ENCODE measurements at regions not wholly inside any gene's neighbourhood (a gene's known extent, or its start where the extent isn't known, plus 50 kb on each side); places are given as distances from the start of the nearest gene placed in this dataset.

DNA sequence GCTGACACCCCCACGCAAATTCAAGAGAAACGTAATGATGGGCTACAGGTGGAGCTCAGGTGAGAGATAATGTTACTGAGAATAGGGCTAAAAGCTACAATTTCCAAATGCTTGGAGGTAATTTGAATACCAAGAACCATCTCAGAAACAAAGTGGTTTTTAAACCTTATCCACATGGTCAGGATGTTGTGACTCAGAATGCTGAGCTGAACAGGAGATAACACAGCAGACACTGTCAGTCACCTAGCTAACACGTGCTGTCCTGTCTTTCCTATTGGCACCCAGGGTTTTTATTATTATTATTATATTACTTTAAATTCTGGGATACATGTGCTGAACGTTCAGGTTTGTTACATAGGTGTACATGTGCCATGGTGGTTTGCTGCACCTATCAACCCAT, 233.0 kb upstream of the MAF start:
- TF ChIP-seq, protein P1, sequence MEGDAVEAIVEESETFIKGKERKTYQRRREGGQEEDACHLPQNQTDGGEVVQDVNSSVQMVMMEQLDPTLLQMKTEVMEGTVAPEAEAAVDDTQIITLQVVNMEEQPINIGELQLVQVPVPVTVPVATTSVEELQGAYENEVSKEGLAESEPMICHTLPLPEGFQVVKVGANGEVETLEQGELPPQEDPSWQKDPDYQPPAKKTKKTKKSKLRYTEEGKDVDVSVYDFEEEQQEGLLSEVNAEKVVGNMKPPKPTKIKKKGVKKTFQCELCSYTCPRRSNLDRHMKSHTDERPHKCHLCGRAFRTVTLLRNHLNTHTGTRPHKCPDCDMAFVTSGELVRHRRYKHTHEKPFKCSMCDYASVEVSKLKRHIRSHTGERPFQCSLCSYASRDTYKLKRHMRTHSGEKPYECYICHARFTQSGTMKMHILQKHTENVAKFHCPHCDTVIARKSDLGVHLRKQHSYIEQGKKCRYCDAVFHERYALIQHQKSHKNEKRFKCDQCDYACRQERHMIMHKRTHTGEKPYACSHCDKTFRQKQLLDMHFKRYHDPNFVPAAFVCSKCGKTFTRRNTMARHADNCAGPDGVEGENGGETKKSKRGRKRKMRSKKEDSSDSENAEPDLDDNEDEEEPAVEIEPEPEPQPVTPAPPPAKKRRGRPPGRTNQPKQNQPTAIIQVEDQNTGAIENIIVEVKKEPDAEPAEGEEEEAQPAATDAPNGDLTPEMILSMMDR (IDR thresholded peaks at IDR 0.05) = no peak

DNA sequence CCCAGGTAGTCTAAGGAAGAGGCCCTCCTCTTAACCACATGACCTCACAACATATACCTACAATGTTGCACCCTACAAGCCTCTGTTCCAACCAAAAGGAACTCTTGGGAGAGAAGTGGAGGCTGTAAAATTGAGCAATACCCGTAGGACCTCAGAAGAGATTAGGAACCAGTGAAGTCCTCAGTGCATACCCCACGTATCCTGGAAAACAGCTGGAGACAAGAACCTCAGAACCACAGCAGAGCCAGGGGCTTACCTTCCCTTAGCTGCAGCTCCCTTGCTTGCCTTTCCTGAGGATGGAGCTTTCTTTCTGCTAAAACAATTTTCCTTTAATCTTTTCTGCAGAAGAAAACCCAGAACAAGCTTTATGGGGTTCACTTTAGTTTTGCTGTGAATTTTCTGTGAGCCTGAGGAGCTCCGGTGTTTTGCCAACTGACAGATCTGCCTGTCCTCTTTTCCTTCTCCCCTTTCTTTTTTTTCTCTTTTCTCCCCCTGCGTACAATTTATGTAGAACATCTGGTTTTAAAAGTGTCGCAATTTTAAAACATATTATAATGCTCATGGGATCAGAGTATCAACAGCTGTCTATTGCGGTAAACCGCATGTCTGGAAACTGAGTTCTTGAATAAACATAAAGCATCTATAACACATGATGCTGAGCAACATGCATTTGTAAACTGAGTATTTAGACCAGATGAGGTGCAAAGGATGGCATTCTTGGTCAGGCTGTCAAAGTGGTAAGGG, 226.4 kb upstream of the MAF start:
- Mint-ChIP-seq H3K4me1 (ENCODE audit: unreplicated experiment) (peaks cover 4% of the 10 kb centered on the region), H3K4me3 (ENCODE audit: unreplicated experiment) (no peak overlapping the region), H3K36me3 (ENCODE audit: unreplicated experiment) (no peaks in the 10 kb centered on the region), H3K27me3 (ENCODE audit: unreplicated experiment) (no peaks in the 10 kb centered on the region), H3K9me3 (ENCODE audit: unreplicated experiment) (no peaks in the 10 kb centered on the region), H3K27ac (ENCODE audit: unreplicated experiment) (no peak overlapping the region)
- no peak for DNase-seq (ENCODE audit: extremely low spot score, unreplicated experiment)
- TF ChIP-seq, protein P1 (IDR thresholded peaks at IDR 0.05) = no peak

More for the DNA sequence above, 233.0 kb upstream of the MAF start:
- Mint-ChIP-seq H3K27ac (ENCODE audit: unreplicated experiment) (no peak overlapping the region), H3K4me3 (ENCODE audit: unreplicated experiment) (no peak overlapping the region), H3K27me3 (ENCODE audit: unreplicated experiment) (peaks cover 2% of the 10 kb centered on the region), H3K4me1 (ENCODE audit: unreplicated experiment) (no peaks in the 10 kb centered on the region), H3K9me3 (ENCODE audit: unreplicated experiment) (no peaks in the 10 kb centered on the region), H3K36me3 (ENCODE audit: unreplicated experiment) (no peaks in the 10 kb centered on the region)
- no peak for DNase-seq (ENCODE audit: extremely low spot score, unreplicated experiment)

DNA sequence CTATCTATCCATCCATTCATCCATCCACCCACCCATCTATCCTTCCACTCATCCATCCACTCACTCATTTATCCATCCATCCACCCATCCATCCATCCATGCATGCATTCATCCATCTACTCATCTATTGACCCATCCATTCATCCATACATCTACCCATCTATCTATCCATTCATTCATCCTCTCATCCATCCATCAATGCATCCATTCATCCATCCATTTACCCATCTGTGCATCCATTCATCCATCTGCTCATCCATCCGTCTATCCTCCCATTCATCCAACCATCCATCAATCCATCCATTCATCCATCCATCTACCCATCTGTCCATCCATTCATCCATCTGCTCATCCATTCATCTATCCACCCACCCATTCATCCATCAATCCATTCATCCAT, 224.5 kb upstream of the MAF start:
- Mint-ChIP-seq H3K27me3 (ENCODE audit: unreplicated experiment) (no peaks in the 10 kb centered on the region), H3K9me3 (ENCODE audit: unreplicated experiment) (no peaks in the 10 kb centered on the region), H3K36me3 (ENCODE audit: unreplicated experiment) (no peaks in the 10 kb centered on the region), H3K4me3 (ENCODE audit: unreplicated experiment) (no peak overlapping the region), H3K4me1 (ENCODE audit: unreplicated experiment) (peaks cover 4% of the 10 kb centered on the region), H3K27ac (ENCODE audit: unreplicated experiment) (no peak overlapping the region)
- no peak for DNase-seq (ENCODE audit: extremely low spot score, unreplicated experiment)
- TF ChIP-seq, protein P1 (IDR thresholded peaks at IDR 0.05) = no peak

DNA sequence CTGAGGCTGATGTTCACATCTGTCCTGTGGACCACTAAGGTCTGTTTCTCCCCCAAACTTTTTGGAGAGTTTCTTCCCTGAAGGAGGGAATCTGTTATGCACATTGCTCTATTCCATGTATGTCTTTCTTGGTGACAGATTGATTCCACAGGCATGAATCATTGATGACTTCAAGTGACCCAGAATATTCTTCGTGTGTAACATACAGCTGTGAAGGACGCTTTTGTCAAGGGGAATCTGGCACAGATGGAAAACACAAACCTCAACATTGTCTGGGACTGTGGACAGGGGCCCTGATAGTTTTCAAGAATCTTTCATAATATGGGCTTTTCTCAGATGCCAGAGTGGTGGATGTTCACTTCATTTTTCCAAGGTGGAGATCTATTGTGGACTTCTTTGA, 223.1 kb upstream of the MAF start:
- no peak overlapping the region for H3K27ac Mint-ChIP-seq (ENCODE audit: unreplicated experiment)
- H3K9me3 Mint-ChIP-seq (ENCODE audit: unreplicated experiment) = no peaks in the 10 kb centered on the region
- TF ChIP-seq, protein P1 (IDR thresholded peaks at IDR 0.05) = no peak
- H3K4me3 Mint-ChIP-seq (ENCODE audit: unreplicated experiment) = no peak overlapping the region
- no peaks in the 10 kb centered on the region for H3K27me3 Mint-ChIP-seq (ENCODE audit: unreplicated experiment)
- no peak for DNase-seq (ENCODE audit: extremely low spot score, unreplicated experiment)
- H3K36me3 Mint-ChIP-seq (ENCODE audit: unreplicated experiment) = no peaks in the 10 kb centered on the region
- peaks cover 4% of the 10 kb centered on the region for H3K4me1 Mint-ChIP-seq (ENCODE audit: unreplicated experiment)

- peaks cover 4% of the 10 kb centered on the region for H3K4me1 Mint-ChIP-seq (ENCODE audit: unreplicated experiment)
- peaks cover 3% of the 10 kb centered on the region for H3K27me3 Mint-ChIP-seq (ENCODE audit: unreplicated experiment)
- DNase-seq (ENCODE audit: extremely low spot score, unreplicated experiment) = no peak
- H3K27ac Mint-ChIP-seq (ENCODE audit: unreplicated experiment) = no peak overlapping the region
- H3K36me3 Mint-ChIP-seq (ENCODE audit: unreplicated experiment) = no peaks in the 10 kb centered on the region
- no peaks in the 10 kb centered on the region for H3K9me3 Mint-ChIP-seq (ENCODE audit: unreplicated experiment)
- TF ChIP-seq, protein P1 (IDR thresholded peaks at IDR 0.05) = no peak
- H3K4me3 Mint-ChIP-seq (ENCODE audit: unreplicated experiment) = no peak overlapping the region
Observed at GRCh38 chr16:79821911-79822310, 221.4 kb upstream of the MAF start.

Data from osteocyte (in vitro differentiated cells).